NCI-H446 treated with DMSO at 0.1 percent for 48 hours (cell line): ENCODE measurements at regions not wholly inside any gene's neighbourhood (a gene's known extent, or its start where the extent isn't known, plus 50 kb on each side); places are given as distances from the start of the nearest gene placed in this dataset.
A peak's percentile ranks its signal among the peaks of the same experiment; 100 is the strongest.
"Not testable (repeated sequence)": the region's sequence is repeated elsewhere in the genome, so short reads cannot be mapped to it uniquely, and the experiment has no call there.

Experiments
- DNase-seq: peaks from one replicate; lab custom pipeline; 2025; lab: John Stamatoyannopoulos, UW

GRCh38 chr10:80946957-80947726 is 409.4 kb downstream of the SH2D4B start:
- no peak for DNase-seq

GRCh38 chr10:80949785-80950184 is 412.1 kb downstream of the SH2D4B start:
- DNase-seq: no peak

GRCh38 chr10:80952436-80952835 is 414.7 kb downstream of the SH2D4B start:
- no peak for DNase-seq

- no peak for DNase-seq
Observed at GRCh38 chr10:80957161-80957560, 419.5 kb downstream of the SH2D4B start.

DNA sequence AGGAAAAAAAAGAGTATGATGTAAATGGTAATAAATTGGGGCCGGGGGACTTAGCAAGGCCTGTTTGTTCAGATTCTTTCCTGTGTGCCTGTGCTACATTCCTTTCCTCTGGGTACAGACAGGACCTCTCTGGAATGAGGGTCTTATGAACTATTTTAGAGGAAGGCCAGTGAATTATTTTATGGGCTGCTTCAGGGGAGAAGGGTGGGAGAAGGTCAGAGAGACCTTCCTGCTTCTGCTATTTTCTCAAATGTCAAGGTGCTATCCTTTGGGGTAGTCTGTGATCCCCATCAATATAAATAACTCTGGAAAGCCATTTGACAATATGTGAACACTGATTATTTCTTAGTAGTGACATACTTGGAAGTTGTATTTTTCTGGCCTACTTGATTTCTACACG is 426.5 kb downstream of the SH2D4B start:
- DNase-seq: no peak

DNA sequence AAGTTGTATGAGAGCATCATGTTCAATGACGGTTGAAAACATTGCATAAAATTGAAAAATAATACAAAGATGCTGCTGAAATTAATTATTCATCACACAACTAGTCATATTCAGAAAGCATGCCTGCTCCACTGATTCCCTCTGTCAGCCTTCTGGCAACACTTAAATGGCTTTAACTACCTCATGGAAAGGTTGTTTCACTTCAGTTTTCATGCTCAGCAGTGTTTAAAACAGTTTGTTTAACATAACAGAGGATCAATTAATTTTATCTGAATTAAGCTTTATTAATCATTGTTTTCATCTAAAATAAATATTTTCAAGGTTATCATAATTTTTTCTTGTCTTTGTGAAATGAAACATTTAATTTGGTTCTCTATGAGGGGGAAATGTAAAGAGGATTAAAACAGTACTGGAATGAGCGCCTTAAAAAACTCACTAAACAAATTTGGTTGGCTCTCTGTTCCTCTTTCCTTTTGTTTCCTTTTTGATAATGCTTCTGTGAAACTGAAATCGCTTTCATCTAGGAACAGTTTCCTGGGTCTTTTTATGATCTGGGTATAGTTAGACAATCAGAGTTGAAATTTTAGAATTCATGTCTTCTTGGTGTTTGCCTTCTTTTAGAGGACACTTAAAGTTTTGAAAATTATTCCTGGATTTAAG is 427.4 kb downstream of the SH2D4B start:
- no peak for DNase-seq

DNA sequence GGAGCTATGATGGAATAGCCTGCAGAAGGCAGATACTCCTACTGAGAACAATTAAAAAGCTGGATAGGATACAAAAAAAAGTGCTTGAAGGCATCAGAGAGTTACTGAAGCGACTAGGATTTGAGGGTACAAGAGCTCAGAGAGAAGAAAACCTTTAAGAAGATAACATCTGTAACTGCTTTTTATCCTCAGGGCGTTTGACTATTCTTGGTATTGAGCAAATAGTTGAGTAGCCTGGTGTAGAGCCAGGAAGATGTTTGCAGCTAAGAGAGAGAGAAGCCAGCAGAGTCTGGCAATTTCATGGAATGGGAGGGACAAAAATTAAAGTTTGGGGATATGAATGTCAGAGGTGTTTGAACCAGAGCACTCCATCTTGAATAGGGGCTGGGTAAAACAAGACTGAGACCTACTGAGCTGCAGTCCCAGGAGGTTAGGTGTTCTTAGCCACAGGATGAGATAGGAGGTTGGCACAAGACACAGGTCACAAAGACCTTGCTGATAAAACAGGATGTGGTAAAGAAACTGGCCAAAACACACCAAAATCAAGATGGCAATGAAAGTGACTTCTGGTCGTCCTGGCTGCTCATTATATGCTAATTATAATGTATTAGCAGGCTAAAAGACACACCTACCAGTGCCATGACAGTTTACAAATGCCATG is 428.8 kb downstream of the SH2D4B start:
- DNase-seq: no peak

DNA sequence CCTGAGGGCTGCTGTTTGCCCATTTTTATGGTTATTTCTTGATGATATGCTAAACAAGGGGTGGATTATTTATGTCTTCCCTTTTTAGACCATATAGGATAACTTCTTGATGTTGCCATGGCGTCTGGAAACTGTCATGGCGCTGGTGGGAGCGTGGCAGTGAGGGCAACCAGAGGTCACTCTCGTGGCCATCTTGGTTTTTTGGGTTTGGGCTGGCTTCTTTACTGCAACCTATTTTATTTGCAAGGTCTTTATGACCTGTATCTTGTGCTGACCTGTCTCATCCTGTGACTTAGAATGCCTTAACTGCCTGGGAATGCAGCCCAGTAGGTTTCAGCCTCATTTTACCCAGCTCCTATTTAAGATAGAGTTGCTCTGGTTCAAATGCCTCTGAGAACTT is 429.7 kb downstream of the SH2D4B start:
- not testable (repeated sequence) for DNase-seq

- no peak for DNase-seq
Observed at GRCh38 chr10:80968903-80969302, 431.2 kb downstream of the SH2D4B start.

DNA sequence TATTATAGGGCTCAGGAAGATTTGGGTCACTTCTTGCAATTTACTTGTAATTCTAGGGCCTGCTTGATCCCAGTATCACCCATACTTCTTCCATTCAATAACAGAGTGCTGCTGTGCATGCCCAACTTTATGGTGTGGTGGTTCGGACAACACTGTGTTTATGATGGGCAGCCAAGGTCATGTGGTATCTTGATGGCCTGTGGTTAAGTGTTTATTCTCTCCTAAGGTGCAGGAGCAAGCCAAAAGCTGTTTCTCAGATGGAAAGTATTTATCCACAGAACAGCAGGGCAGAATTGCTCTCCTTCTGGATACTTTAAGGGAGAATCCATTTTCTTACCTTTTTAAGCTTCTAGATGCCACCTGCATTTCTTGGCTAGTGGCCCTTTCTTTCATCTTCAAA is 433.8 kb downstream of the SH2D4B start:
- DNase-seq: no peak

DNA sequence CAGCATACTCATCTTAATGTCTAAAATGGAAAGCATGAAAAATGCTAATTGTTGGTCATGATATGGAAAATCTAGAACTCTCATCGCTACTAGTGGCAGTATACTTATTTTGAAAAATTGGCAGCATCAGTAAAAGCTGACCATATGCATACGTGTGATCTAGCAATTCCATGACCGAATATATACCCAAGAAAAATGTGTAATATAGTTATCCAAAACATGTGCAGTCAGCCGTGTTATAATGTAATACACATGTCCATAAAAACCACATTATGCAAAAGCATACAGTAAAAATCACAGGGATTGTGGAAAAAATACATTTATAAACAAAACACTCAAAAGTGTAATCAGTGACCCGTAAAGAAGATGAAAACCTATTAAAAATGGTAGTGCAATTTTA is 439.0 kb downstream of the SH2D4B start:
- DNase-seq: no peak

DNA sequence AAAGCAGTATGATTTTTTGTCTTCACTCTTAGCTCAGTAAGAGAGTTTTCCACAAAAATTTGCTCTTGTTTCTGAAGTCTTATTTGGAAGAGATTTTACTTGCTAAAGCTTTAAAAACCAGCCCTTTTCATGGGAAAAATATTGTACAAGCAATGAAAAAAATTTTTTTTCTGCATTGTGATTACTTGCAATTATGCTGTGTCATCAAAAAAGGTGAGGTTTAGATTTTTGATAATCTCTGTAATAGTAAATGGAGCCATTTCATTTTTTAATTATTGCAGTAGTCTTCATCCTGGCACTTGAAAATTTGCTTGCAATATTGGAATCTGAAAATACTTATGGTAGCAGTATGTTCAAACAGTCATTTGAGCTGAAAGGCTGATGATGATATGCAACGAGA is 447.4 kb downstream of the SH2D4B start:
- no peak for DNase-seq

DNA sequence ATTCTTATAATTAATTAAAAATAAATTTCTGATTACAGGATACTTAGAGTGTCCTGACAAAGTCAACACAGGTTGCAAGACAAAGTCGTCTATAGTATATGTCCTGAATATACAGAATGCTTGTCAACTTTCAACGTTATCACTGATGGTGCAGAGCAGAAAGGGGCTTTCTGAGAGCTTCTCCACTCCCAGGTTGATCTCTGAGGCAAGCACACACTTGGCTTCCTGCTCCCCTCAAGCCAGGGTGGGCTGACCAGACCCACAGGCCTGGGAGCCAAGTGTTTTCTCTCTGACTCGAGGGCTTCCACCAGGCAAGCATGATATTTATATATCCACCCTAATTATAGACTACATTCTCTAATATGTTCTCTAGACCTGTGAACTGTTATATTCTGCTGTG is 448.9 kb downstream of the SH2D4B start:
- DNase-seq: no peak

DNA sequence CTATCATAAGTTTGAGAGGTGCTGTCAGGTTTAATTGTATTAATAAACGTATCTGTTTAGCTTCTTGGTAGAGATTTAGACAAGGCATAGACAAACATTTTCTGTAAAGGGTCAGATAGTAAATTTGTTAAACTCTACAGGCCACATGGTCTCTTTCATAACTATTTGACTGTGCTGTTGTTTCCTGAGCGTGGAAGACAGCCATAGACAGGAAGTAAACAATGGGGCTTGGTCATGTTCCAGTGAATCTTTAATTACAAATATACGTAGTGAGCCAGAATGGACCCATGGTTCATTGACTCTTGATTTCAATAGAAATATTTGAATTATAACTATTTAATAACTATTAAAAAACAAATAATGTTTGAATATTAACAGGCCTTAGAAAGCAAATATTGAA is 451.1 kb downstream of the SH2D4B start:
- DNase-seq: no peak

GRCh38 chr10:80996615-80997193 is 459.0 kb downstream of the SH2D4B start:
- no peak for DNase-seq

DNA sequence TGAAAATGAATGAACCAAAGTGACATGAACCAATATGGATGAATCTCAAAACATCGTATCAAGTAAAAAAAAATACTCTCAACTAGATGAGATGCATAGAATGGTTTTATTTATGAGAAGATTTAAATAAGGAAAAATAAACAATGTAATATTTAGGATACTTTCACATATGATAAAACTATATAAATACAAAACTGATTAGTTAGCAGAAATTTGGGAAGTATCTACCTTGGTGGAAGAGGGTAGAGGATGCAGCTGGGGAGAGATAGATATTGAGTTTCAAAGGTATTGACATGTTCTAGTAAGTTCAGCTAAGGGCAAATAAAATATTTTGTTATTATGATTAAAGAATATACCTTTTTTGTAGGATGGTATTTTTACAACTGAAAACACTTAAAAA is 463.1 kb downstream of the SH2D4B start:
- DNase-seq: no peak

DNA sequence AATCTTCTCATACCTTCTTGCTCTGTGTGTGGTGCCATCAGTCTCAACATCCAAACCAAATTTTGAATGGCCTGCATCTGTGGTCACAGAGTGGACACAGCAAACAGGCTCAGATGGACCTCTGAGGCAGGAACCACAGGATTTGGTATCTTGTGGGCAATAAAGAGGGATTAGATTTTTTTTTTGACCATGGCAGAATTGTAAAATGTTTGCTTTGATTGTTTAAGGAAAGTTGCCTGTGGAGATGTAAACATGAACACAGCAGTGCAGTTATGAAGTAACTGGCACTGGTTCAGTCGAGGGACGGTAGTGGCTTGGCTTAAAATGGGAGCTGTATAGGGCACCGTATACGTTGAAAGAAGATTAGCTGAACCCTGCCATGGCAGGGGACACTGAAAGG is 464.7 kb downstream of the SH2D4B start:
- DNase-seq: no peak

GRCh38 chr10:81007872-81008271 is 470.2 kb downstream of the SH2D4B start:
- DNase-seq: no peak

GRCh38 chr10:81008726-81009125 is 471.0 kb downstream of the SH2D4B start:
- no peak for DNase-seq

- no peak for DNase-seq
Observed at GRCh38 chr10:81009296-81009695, 471.6 kb downstream of the SH2D4B start.

DNA sequence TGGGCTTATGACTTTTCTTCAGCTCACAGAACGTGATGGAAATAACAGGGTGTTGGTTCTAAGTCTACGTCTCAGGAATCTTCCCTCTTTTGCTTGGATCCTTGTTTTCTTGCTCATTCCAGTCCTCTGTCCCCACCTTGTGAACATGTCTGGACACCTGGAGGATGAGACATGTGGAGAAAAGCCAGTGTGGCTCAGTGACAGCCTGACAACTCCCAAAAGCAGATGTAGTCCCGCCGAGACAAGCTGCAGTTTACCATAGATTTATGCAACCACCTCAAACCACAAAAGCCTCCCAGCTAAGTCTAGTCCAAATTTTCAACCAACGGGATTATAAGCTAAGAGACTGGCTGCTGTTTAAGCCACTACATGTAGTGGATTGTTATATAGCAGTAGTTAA is 476.1 kb downstream of the SH2D4B start:
- no peak for DNase-seq

DNA sequence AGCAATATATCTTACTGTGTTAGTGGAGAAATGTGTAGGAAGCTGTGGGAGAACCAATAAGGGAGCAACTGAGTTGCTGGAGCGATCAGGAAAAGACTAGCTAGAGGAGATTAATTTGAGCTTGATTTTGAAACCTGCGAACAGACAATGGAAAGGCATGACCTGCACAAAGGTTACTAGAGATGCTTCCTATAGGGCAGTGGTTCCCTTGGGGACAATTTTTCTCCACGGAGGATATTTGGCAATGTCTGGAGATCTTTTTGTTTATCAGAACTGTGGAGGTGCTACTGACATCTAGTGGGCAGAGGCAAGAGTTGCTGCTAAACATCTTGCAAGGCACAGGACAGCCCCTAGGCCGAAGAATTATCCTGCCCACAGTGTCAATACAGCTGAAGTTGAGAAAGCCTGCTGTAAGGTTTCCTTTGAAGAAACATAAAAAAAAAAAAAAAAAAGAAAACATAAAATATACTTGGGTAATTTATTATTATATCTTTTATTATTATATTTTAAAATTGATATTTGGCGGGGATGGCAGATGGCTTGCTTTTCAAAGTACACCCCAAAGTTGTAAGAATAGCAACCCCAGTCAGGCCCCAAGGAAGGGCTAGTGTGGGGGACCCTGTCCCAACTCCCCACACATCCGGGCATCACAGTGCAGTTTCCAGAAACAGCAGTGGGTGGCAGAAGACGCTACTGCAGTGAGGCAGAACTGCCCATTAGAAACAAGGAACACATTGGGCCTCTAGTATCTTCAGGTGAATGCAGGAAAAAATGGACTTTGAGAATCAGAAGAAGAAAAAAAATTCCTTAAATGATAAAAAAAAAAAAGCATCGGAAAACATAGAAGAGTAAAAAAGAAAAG is 481.6 kb downstream of the SH2D4B start:
- peak; percentile 1 for DNase-seq
